HepG2 (cell line): ENCODE measurements at regions not wholly inside any gene's neighbourhood (a gene's known extent, or its start where the extent isn't known, plus 50 kb on each side); places are given as distances from the start of the nearest gene placed in this dataset.

ENCODE experiments used
- ATAC-seq: fragments of 200-7000 bp; cut with Tn5 transposase; 3 replicates; pipeline ENCODE4 v1.9.1; 2020; ENCODE audit warnings: mild to moderate bottlenecking, moderate library complexity
- BruUV-seq: library from RNA; stranded (reverse); fragments of 400-500 nt; replicated peaks from 2 replicates; lab custom pipeline; 2021; lab: Mats Ljungman, UMichigan
- CTCF ChIA-PET: fragments of 300-600 bp; formaldehyde crosslinking; extraction: SDS; loops from one replicate; lab custom pipeline; 2021; ENCODE audit warnings: low total read pairs, inconsistent platforms, low intra/inter-chr PET ratio; lab: Yijun Ruan, JAX
- POLR2A ChIA-PET: fragments of 350-600 bp; sonication (Branson Sonifier 250); formaldehyde crosslinking; loops from one replicate; lab custom pipeline; 2020; ENCODE audit warnings: antibody characterized with exemption, inconsistent platforms; lab: Yijun Ruan, JAX
- DNase-seq: peaks from one replicate; pipeline ENCODE4 v3.0.0-alpha.2; 2015; ENCODE audit warnings: low spot score
- FAIRE-seq: peaks from 3 replicates; lab custom pipeline; 2011; peaks lifted over from hg19 to GRCh38; lab: Jason Lieb, UNC
- H2AFZ ChIP-seq: one replicate; pipeline ENCODE4 v1.6.1; 2011; ENCODE audit warnings: low read length, inconsistent platforms
- H3K27ac ChIP-seq: fragments of 300-600 bp; 3 replicates; pipeline ENCODE4 v1.8.0; 2011; ENCODE audit warnings: mixed run types, mild to moderate bottlenecking, mixed read lengths, low read length, inconsistent platforms; ENCODE audit not compliant: insufficient read depth; ENCODE audit errors: extremely low read length
- H3K27me3 ChIP-seq, 2 experiments: fragments of 200-600 bp in 1 of 2; 2 replicates in 1 of 2; 3 replicates in 1 of 2; pipeline versions ENCODE4 v1.6.0 to v1.8.0; 2011; ENCODE audit warnings: low read length in 2 of 2, mild to moderate bottlenecking in 2 of 2, moderate library complexity in 2 of 2, inconsistent platforms in 1 of 2; ENCODE audit not compliant: insufficient read depth in 2 of 2, control insufficient read depth in 1 of 2
- H3K36me3 ChIP-seq, 2 experiments: fragments of 200-600 bp in 1 of 2; replicated peaks in 1 of 2; 2 replicates in 1 of 2; 3 replicates in 1 of 2; pipeline versions ENCODE4 v1.5.1 to v1.8.0; 2011; ENCODE audit warnings: low read length in 2 of 2, inconsistent platforms in 1 of 2; ENCODE audit not compliant: insufficient read depth in 2 of 2, control insufficient read depth in 1 of 2
- H3K4me1 ChIP-seq: 2 replicates; pipeline ENCODE4 v1.5.1; 2012; ENCODE audit warnings: low read length, inconsistent platforms; ENCODE audit not compliant: insufficient read depth
- H3K4me2 ChIP-seq: 2 replicates; pipeline ENCODE4 v1.6.0; 2011; ENCODE audit warnings: low read depth, low read length, inconsistent platforms
- H3K4me3 ChIP-seq, 3 experiments: fragments of 200-600 bp in 1 of 3; sonication (generic), shearing (Covaris generic) in 1 of 3; replicated peaks in 1 of 3; 2 replicates each; pipeline ENCODE4 v1.5.1; 2011 to 2016; ENCODE audit warnings: low read length in 3 of 3, inconsistent platforms in 2 of 3, low read depth in 2 of 3, mild to moderate bottlenecking in 2 of 3, control low read depth in 1 of 3, mixed read lengths in 1 of 3; ENCODE audit not compliant: insufficient read depth in 1 of 3
- H3K79me2 ChIP-seq: one replicate; pipeline ENCODE4 v1.6.1; 2011; ENCODE audit warnings: low read length, inconsistent platforms; ENCODE audit not compliant: insufficient read depth
- H3K9ac ChIP-seq: 2 replicates; pipeline ENCODE4 v1.6.0; 2011; ENCODE audit warnings: mild to moderate bottlenecking, low read depth, low read length, inconsistent platforms; ENCODE audit not compliant: insufficient read depth
- H3K9me3 ChIP-seq: 2 replicates; pipeline ENCODE4 v1.5.1; 2012; ENCODE audit warnings: mild to moderate bottlenecking, low read length
- H4K20me1 ChIP-seq: 2 replicates; pipeline ENCODE4 v1.6.0; 2011; ENCODE audit warnings: inconsistent platforms, mild to moderate bottlenecking, low read length, moderate library complexity; ENCODE audit not compliant: insufficient read depth
- CBX2 ChIP-seq, 2 experiments: fragments of 200-600 bp in 1 of 2; sonication (generic); formaldehyde crosslinking in 1 of 2; IDR thresholded peaks; 2 replicates each; pipeline versions ENCODE4 v1.7.0 to v1.8.1; 2018 to 2022; ENCODE audit warnings: low read depth in 2 of 2, low read length in 1 of 2, mild to moderate bottlenecking in 1 of 2, missing genetic modification reagents in 1 of 2
- EP300 ChIP-seq, 3 experiments: sonication (generic) in 1 of 3; formaldehyde crosslinking in 1 of 3; IDR thresholded peaks; 2 replicates each; pipeline versions ENCODE4 v1.5.1 to v1.6.1; 2011 to 2020; ENCODE audit warnings: low read depth in 2 of 3, low read length in 2 of 3, borderline replicate concordance in 1 of 3, improper control_type of control experiment in 1 of 3, mild to moderate bottlenecking in 1 of 3, missing genetic modification reagents in 1 of 3, moderate library complexity in 1 of 3
- GFI1 ChIP-seq: sonication (generic); formaldehyde crosslinking; IDR thresholded peaks from 2 replicates; pipeline ENCODE4 v1.5.0; 2020; ENCODE audit warnings: missing genetic modification reagents, mild to moderate bottlenecking, borderline replicate concordance
- HMGXB4 ChIP-seq, 2 experiments: sonication (generic) in 1 of 2; formaldehyde crosslinking in 1 of 2; IDR thresholded peaks; 2 replicates each; pipeline versions ENCODE4 v1.4.0 to v1.6.1; 2018 to 2020; ENCODE audit warnings: missing genetic modification reagents in 2 of 2, borderline replicate concordance in 1 of 2, low read depth in 1 of 2, mild to moderate bottlenecking in 1 of 2, missing biosample characterization in 1 of 2
- KDM5A ChIP-seq: fragments of 200-600 bp; sonication (generic); IDR thresholded peaks from 2 replicates; pipeline ENCODE4 v1.7.0; 2018; ENCODE audit warnings: antibody characterized with exemption, mild to moderate bottlenecking, low read length, borderline replicate concordance
- MED1 ChIP-seq: sonication (generic); formaldehyde crosslinking; IDR thresholded peaks from 2 replicates; pipeline ENCODE4 v1.4.0; 2020; ENCODE audit warnings: missing genetic modification reagents
- MXD1 ChIP-seq: sonication (generic); formaldehyde crosslinking; IDR thresholded peaks from 2 replicates; pipeline ENCODE4 v1.4.0; 2020; ENCODE audit warnings: mild to moderate bottlenecking, missing genetic modification reagents
- PBX2 ChIP-seq: IDR thresholded peaks from 2 replicates; pipeline ENCODE4 v1.6.1; 2016; ENCODE audit warnings: control low read depth
- RARG ChIP-seq: sonication (generic); formaldehyde crosslinking; IDR thresholded peaks from 2 replicates; pipeline ENCODE4 v1.4.0; 2020; ENCODE audit warnings: low read depth, mild to moderate bottlenecking, missing genetic modification reagents
- RBM22 ChIP-seq: fragments of 200-400 bp; formaldehyde crosslinking; optimal IDR thresholded peaks from 2 replicates; pipeline ENCODE3; 2017; ENCODE audit warnings: mild to moderate bottlenecking, low read length, moderate library complexity
- REPIN1 ChIP-seq: sonication (generic); formaldehyde crosslinking; IDR thresholded peaks from 2 replicates; pipeline ENCODE4 v1.8.0; 2022; ENCODE audit warnings: missing genetic modification reagents, low read depth, mild to moderate bottlenecking, borderline replicate concordance
- TEF ChIP-seq: sonication (generic); formaldehyde crosslinking; IDR thresholded peaks from 2 replicates; pipeline ENCODE4 v1.5.0; 2020; ENCODE audit warnings: missing genetic modification reagents
- TFDP1 ChIP-seq: IDR thresholded peaks from 2 replicates; pipeline ENCODE4 v1.6.1; 2016; ENCODE audit warnings: missing compliant biosample characterization, missing genetic modification reagents, borderline replicate concordance
- U2AF1 ChIP-seq: fragments of 200-400 bp; formaldehyde crosslinking; optimal IDR thresholded peaks from 2 replicates; pipeline ENCODE3; 2017; ENCODE audit warnings: mild to moderate bottlenecking, low read depth, low read length
- ZBTB33 ChIP-seq: sonication (generic); formaldehyde crosslinking; IDR thresholded peaks from 2 replicates; pipeline ENCODE4 v1.4.0; 2020; ENCODE audit warnings: missing genetic modification reagents
- ZKSCAN5 ChIP-seq: sonication (generic); formaldehyde crosslinking; IDR thresholded peaks from 2 replicates; pipeline ENCODE4 v1.5.1; 2020; ENCODE audit warnings: mild to moderate bottlenecking, missing genetic modification reagents
- ZNF720 ChIP-seq: sonication (generic); formaldehyde crosslinking; IDR thresholded peaks from 2 replicates; pipeline ENCODE4 v1.4.0; 2020; ENCODE audit warnings: missing genetic modification reagents
- WGBS: methylation state at CpG from one replicate; pipeline ENCODE4 v1.1.6; 2017; ENCODE audit warnings: low lambda C conversion rate; 5-methylcytosine and 5-hydroxymethylcytosine counted together
- in situ Hi-C: cut with HindIII; loops from 2 replicates; pipeline ENCODE4 v1.10.0; 2017; ENCODE audit warnings: low pct_unique_long_range_greater_than_20kb; ENCODE audit not compliant: extremely low pct_ligation_motif_present
- intact Hi-C: fragments of 100-400 bp; cut with micrococcal nuclease; formaldehyde crosslinking; loops from one replicate; pipeline ENCODE4 v1.10.0; 2022; ENCODE audit not compliant: unreplicated experiment

GRCh38 chr5:36407396-36407795 lies 105.7 kb upstream of the RANBP3L start:
- FAIRE-seq: no peak
- H3K4me2 ChIP-seq: no peak overlapping the region
- H3K79me2 ChIP-seq: no peaks in the 10 kb centered on the region
- H3K36me3 ChIP-seq: no peaks in the 10 kb centered on the region
- no peaks in the 10 kb centered on the region for H4K20me1 ChIP-seq
- H3K4me3 ChIP-seq: no peak overlapping the region
- no peak overlapping the region for H3K27ac ChIP-seq
- H3K4me1 ChIP-seq: peaks cover 41% of the 10 kb centered on the region
- WGBS: 25% methylated on average over 2 of the region's 2 CpGs
- ATAC-seq: no peak
- BruUV-seq: no TSS peak
- ChIA-PET CTCF (no interaction called here), POLR2A (no interaction called here)
- in situ Hi-C loops: no loop called here
- peaks cover 4% of the 10 kb centered on the region; the same call in 1 of the 2 replicates for H3K9me3 ChIP-seq
- no peak overlapping the region for H2AFZ ChIP-seq
- intact Hi-C loops: no loop called here
- DNase-seq: no peak
- H3K9ac ChIP-seq: no peak overlapping the region
- no peaks in the 10 kb centered on the region; a peak in 1 of 5 replicates for H3K27me3 ChIP-seq
- TF ChIP-seq ZKSCAN5 (CRISPR knock-in tag) (no peak), TEF (no peak), ZNF720 (no peak), HMGXB4 (CRISPR knock-in tag; IDR thresholded peaks at IDR 0.05; ENCODE audit: borderline replicate concordance in 1 of 2, low read depth in 1 of 2) (no peak), EP300 (IDR thresholded peaks at IDR 0.05; ENCODE audit: low read depth in 2 of 2, low read length in 2 of 2) (no peak), EP300 (CRISPR knock-in tag; IDR thresholded peaks at IDR 0.05; ENCODE audit: borderline replicate concordance) (no peak), KDM5A (no peak), MXD1 (CRISPR knock-in tag) (no peak), MED1 (CRISPR knock-in tag) (no peak), REPIN1 (no peak), ZBTB33 (no peak), PBX2 (CRISPR knock-in tag) (no peak), RARG (CRISPR knock-in tag) (no peak), U2AF1 (no peak), TFDP1 (CRISPR knock-in tag) (no peak), RBM22 (no peak), GFI1 (CRISPR knock-in tag) (no peak), CBX2 (IDR thresholded peaks at IDR 0.05; ENCODE audit: low read depth, low read length) (no peak), CBX2 (CRISPR knock-in tag; IDR thresholded peaks at IDR 0.05; ENCODE audit: low read depth) (no peak)
